ENCODE measurements at regions not wholly inside any gene's neighbourhood (a gene's known extent, or its start where the extent isn't known, plus 50 kb on each side); places are given as distances from the start of the nearest gene placed in this dataset.
"Not testable (repeated sequence)": the region's sequence is repeated elsewhere in the genome, so short reads cannot be mapped to it uniquely, and the experiment has no call there.

GRCh38 chr16:51549836-51550235, 398.8 kb upstream of the SALL1 start:
- DNase-seq (ENCODE audit: low read depth): peak; percentile 2

- no peak for DNase-seq (ENCODE audit: low read depth)
These were observed 394.9 kb upstream of the SALL1 start for GRCh38 chr16:51545951-51546350.

- DNase-seq (ENCODE audit: low read depth): no peak
These were observed 393.9 kb upstream of the SALL1 start for GRCh38 chr16:51544851-51545467.

GRCh38 chr16:51543971-51544370, 392.9 kb upstream of the SALL1 start:
- DNase-seq (ENCODE audit: low read depth): no peak

- no peak for DNase-seq (ENCODE audit: low read depth)
These were observed 392.1 kb upstream of the SALL1 start for GRCh38 chr16:51542981-51543815.

GRCh38 chr16:51540259-51540658, 389.2 kb upstream of the SALL1 start:
- peak; percentile 74 for DNase-seq (ENCODE audit: low read depth)

GRCh38 chr16:51538707-51539498, 387.8 kb upstream of the SALL1 start:
- peak; percentile 94 for DNase-seq (ENCODE audit: low read depth)

GRCh38 chr16:51535591-51535990, 384.5 kb upstream of the SALL1 start:
- DNase-seq (ENCODE audit: low read depth): no peak

- DNase-seq (ENCODE audit: low read depth): no peak
These were observed 381.5 kb upstream of the SALL1 start for GRCh38 chr16:51532551-51532950.

GRCh38 chr16:51531271-51531670, 380.2 kb upstream of the SALL1 start:
- DNase-seq (ENCODE audit: low read depth): no peak

- DNase-seq (ENCODE audit: low read depth): no peak
These were observed 376.3 kb upstream of the SALL1 start for GRCh38 chr16:51527349-51527748.

- no peak for DNase-seq (ENCODE audit: low read depth)
These were observed 375.6 kb upstream of the SALL1 start for GRCh38 chr16:51526621-51527020.

- DNase-seq (ENCODE audit: low read depth): peak; percentile 75
These were observed 373.7 kb upstream of the SALL1 start for GRCh38 chr16:51524555-51525373.

- no peak for DNase-seq (ENCODE audit: low read depth)
These were observed 373.0 kb upstream of the SALL1 start for GRCh38 chr16:51524070-51524469.

- DNase-seq (ENCODE audit: low read depth): no peak
These were observed 372.3 kb upstream of the SALL1 start for GRCh38 chr16:51523400-51523799.

GRCh38 chr16:51522902-51523301, 371.8 kb upstream of the SALL1 start:
- no peak for DNase-seq (ENCODE audit: low read depth)

GRCh38 chr16:51516960-51517359, 365.9 kb upstream of the SALL1 start:
- DNase-seq (ENCODE audit: low read depth): not testable (repeated sequence)

- DNase-seq (ENCODE audit: low read depth): no peak
These were observed 359.3 kb upstream of the SALL1 start for GRCh38 chr16:51510416-51510815.

GRCh38 chr16:51509336-51509735, 358.3 kb upstream of the SALL1 start:
- no peak for DNase-seq (ENCODE audit: low read depth)

GRCh38 chr16:51508490-51509212, 357.6 kb upstream of the SALL1 start:
- DNase-seq (ENCODE audit: low read depth): no peak

GRCh38 chr16:51507286-51507685, 356.2 kb upstream of the SALL1 start:
- DNase-seq (ENCODE audit: low read depth): no peak

Measured in HT1080 (cell line).